ENCODE measurements at regions not wholly inside any gene's neighbourhood (a gene's known extent, or its start where the extent isn't known, plus 50 kb on each side); places are given as distances from the start of the nearest gene placed in this dataset.

- no peak for DNase-seq (ENCODE audit: low read depth)
- TF ChIP-seq, protein P1, sequence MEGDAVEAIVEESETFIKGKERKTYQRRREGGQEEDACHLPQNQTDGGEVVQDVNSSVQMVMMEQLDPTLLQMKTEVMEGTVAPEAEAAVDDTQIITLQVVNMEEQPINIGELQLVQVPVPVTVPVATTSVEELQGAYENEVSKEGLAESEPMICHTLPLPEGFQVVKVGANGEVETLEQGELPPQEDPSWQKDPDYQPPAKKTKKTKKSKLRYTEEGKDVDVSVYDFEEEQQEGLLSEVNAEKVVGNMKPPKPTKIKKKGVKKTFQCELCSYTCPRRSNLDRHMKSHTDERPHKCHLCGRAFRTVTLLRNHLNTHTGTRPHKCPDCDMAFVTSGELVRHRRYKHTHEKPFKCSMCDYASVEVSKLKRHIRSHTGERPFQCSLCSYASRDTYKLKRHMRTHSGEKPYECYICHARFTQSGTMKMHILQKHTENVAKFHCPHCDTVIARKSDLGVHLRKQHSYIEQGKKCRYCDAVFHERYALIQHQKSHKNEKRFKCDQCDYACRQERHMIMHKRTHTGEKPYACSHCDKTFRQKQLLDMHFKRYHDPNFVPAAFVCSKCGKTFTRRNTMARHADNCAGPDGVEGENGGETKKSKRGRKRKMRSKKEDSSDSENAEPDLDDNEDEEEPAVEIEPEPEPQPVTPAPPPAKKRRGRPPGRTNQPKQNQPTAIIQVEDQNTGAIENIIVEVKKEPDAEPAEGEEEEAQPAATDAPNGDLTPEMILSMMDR (conservative IDR thresholded peaks at IDR 0.05; ENCODE audit: low read depth, low read length), result no peak
Observed at GRCh38 chr22:34105461-34106062, 185.3 kb upstream of the LARGE1 start.

GRCh38 chr22:34108168-34108567 is 187.9 kb upstream of the LARGE1 start:
- TF ChIP-seq, protein P1 (conservative IDR thresholded peaks at IDR 0.05; ENCODE audit: low read depth, low read length), result no peak
- H3K4me3 ChIP-seq (ENCODE audit: low read length), result no peak overlapping the region

More at GRCh38 chr22:34105461-34106062, 185.3 kb upstream of the LARGE1 start:
- no peak overlapping the region for H3K4me3 ChIP-seq (ENCODE audit: low read length)

GRCh38 chr22:34111210-34111824 is 191.0 kb upstream of the LARGE1 start:
- H3K4me3 ChIP-seq (ENCODE audit: low read length), result no peak overlapping the region
- DNase-seq (ENCODE audit: low read depth), result no peak
- TF ChIP-seq, protein P1 (conservative IDR thresholded peaks at IDR 0.05; ENCODE audit: low read depth, low read length), result peak; percentile 59

More at GRCh38 chr22:34108168-34108567, 187.9 kb upstream of the LARGE1 start:
- DNase-seq (ENCODE audit: low read depth), result no peak

- TF ChIP-seq, protein P1 (conservative IDR thresholded peaks at IDR 0.05; ENCODE audit: low read depth, low read length), result no peak
Observed at GRCh38 chr22:34113381-34113780, 193.1 kb upstream of the LARGE1 start.

DNA sequence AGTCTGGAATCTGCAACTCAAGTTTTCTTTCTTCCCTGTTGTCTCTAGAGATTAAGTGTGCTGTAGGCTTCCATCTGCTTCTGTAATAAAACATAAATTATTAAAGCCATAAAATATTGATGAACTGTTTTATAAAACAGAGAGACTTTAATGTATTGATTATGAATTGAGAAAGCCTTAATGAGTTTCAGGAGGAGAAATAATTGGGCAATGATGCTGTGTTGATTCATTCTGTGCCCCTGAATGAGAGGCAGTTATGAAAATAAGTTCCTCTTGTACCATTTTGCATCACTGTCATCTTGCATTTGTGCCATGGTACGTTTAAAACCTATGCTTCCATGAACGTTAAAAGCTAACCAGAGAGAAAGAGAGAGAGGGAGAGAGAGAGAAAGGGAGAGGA is 194.1 kb upstream of the LARGE1 start:
- no peak for DNase-seq (ENCODE audit: low read depth)
- no peak overlapping the region for H3K4me3 ChIP-seq (ENCODE audit: low read length)
- TF ChIP-seq, protein P1 (conservative IDR thresholded peaks at IDR 0.05; ENCODE audit: low read depth, low read length), result no peak

More at GRCh38 chr22:34113381-34113780, 193.1 kb upstream of the LARGE1 start:
- DNase-seq (ENCODE audit: low read depth), result no peak
- no peak overlapping the region for H3K4me3 ChIP-seq (ENCODE audit: low read length)

GRCh38 chr22:34115722-34116121 is 195.4 kb upstream of the LARGE1 start:
- TF ChIP-seq, protein P1 (conservative IDR thresholded peaks at IDR 0.05; ENCODE audit: low read depth, low read length), result no peak
- no peak overlapping the region for H3K4me3 ChIP-seq (ENCODE audit: low read length)
- DNase-seq (ENCODE audit: low read depth), result no peak

GRCh38 chr22:34116126-34116525 is 195.8 kb upstream of the LARGE1 start:
- TF ChIP-seq, protein P1 (conservative IDR thresholded peaks at IDR 0.05; ENCODE audit: low read depth, low read length), result no peak
- no peak for DNase-seq (ENCODE audit: low read depth)
- no peak overlapping the region for H3K4me3 ChIP-seq (ENCODE audit: low read length)

All from retinal pigment epithelial cell (primary cell).